ENCODE measurements at regions not wholly inside any gene's neighbourhood (a gene's known extent, or its start where the extent isn't known, plus 50 kb on each side); places are given as distances from the start of the nearest gene placed in this dataset.

GRCh38 chr1:219027146-219027673 lies 146.5 kb upstream of the LYPLAL1 start:
- FAIRE-seq: no peak
- H3K4me2 ChIP-seq (ENCODE audit: low read depth, low read length): no peak overlapping the region
- CTCF ChIA-PET (ENCODE audit: low intra/inter-chr PET ratio, low total read pairs): no interaction called here
- H3K27me3 ChIP-seq (ENCODE audit: control insufficient read depth in 1 of 2, insufficient read depth in 2 of 2, low read length in 2 of 2): no peaks in the 10 kb centered on the region
- H3K27ac ChIP-seq (ENCODE audit: extremely low read length, insufficient read depth, low read length): no peak overlapping the region
- no peak overlapping the region for H3K4me3 ChIP-seq (replicated peaks in 1 of 3; ENCODE audit: insufficient read depth in 1 of 3, low read depth in 2 of 3, low read length in 3 of 3)
- BruUV-seq (replicated peaks): no TSS peak
- intact Hi-C loops (cut with micrococcal nuclease; ENCODE audit: unreplicated experiment) (no loop called here), in situ Hi-C loops (cut with HindIII; ENCODE audit: extremely low pct_ligation_motif_present, low pct_unique_long_range_greater_than_20kb) (no loop called here)
- no peak overlapping the region for H3K9ac ChIP-seq (ENCODE audit: insufficient read depth, low read depth, low read length)
- H3K79me2 ChIP-seq (ENCODE audit: insufficient read depth, low read length): no peaks in the 10 kb centered on the region
- H4K20me1 ChIP-seq (ENCODE audit: insufficient read depth, low read length): no peaks in the 10 kb centered on the region
- H3K36me3 ChIP-seq (replicated peaks in 1 of 2; ENCODE audit: control insufficient read depth in 1 of 2, insufficient read depth in 2 of 2, low read length in 2 of 2): no peaks in the 10 kb centered on the region
- WGBS (ENCODE audit: low lambda C conversion rate): 16% methylated on average over 4 of the region's 4 CpGs
- H3K9me3 ChIP-seq (ENCODE audit: low read length): no peaks in the 10 kb centered on the region
- POLR2A ChIA-PET: no interaction called here
- no peak overlapping the region for H2AFZ ChIP-seq (ENCODE audit: low read length)
- DNase-seq (ENCODE audit: low spot score): no peak
- no peaks in the 10 kb centered on the region for H3K4me1 ChIP-seq (ENCODE audit: insufficient read depth, low read length)
- ATAC-seq: no peak
- TF ChIP-seq KLF16 (CRISPR knock-in tag; IDR thresholded peaks at IDR 0.05): no peak
- TF ChIP-seq MAZ (IDR thresholded peaks at IDR 0.05; ENCODE audit: borderline replicate concordance, low read depth, low read length): no peak
- TF ChIP-seq MAZ (CRISPR knock-in tag; IDR thresholded peaks at IDR 0.05; ENCODE audit: low read depth): no peak
- TF ChIP-seq KDM5A (IDR thresholded peaks at IDR 0.05; ENCODE audit: borderline replicate concordance, low read length): no peak
- TF ChIP-seq ZSCAN29 (CRISPR knock-in tag; conservative IDR thresholded peaks at IDR 0.05): no peak
- no peak for TF ChIP-seq ZBTB3 (CRISPR knock-in tag; IDR thresholded peaks at IDR 0.05; ENCODE audit: borderline replicate concordance, low read depth)
- TF ChIP-seq ZNF225 (CRISPR knock-in tag; IDR thresholded peaks at IDR 0.05): no peak
- no peak for TF ChIP-seq HMG20B (CRISPR knock-in tag; conservative IDR thresholded peaks at IDR 0.05)
- TF ChIP-seq ZNF430 (CRISPR knock-in tag; IDR thresholded peaks at IDR 0.05): no peak
- no peak for TF ChIP-seq ZNF350 (CRISPR knock-in tag; IDR thresholded peaks at IDR 0.05; ENCODE audit: borderline replicate concordance, low read depth)
- TF ChIP-seq CREM (IDR thresholded peaks at IDR 0.05): no peak
- no peak for TF ChIP-seq CREM (CRISPR knock-in tag; IDR thresholded peaks at IDR 0.05)
- TF ChIP-seq ZNF572 (CRISPR knock-in tag; IDR thresholded peaks at IDR 0.05): no peak
- no peak for TF ChIP-seq ZFP36 (IDR thresholded peaks at IDR 0.05; ENCODE audit: borderline replicate concordance, low read depth, low read length, partially characterized antibody)
- TF ChIP-seq ZNF484 (CRISPR knock-in tag; IDR thresholded peaks at IDR 0.05; ENCODE audit: borderline replicate concordance, low read depth): no peak
- no peak for TF ChIP-seq ZNF782 (CRISPR knock-in tag; IDR thresholded peaks at IDR 0.05; ENCODE audit: borderline replicate concordance)
- TF ChIP-seq E2F5 (CRISPR knock-in tag; conservative IDR thresholded peaks at IDR 0.05): no peak
- TF ChIP-seq ZNF780A (CRISPR knock-in tag; IDR thresholded peaks at IDR 0.05): no peak
- TF ChIP-seq ZNF142 (CRISPR knock-in tag; IDR thresholded peaks at IDR 0.05): no peak

All from HepG2 (cell line).